Germinal center (tissue), 1 donor: ENCODE measurements at regions not wholly inside any gene's neighbourhood (a gene's known extent, or its start where the extent isn't known, plus 50 kb on each side); places are given as distances from the start of the nearest gene placed in this dataset.

Experiments used
- DNase-seq: peaks from one replicate; pipeline ENCODE4 v3.0.0; 2012; ENCODE audit warnings: mixed read lengths, low spot score

DNA sequence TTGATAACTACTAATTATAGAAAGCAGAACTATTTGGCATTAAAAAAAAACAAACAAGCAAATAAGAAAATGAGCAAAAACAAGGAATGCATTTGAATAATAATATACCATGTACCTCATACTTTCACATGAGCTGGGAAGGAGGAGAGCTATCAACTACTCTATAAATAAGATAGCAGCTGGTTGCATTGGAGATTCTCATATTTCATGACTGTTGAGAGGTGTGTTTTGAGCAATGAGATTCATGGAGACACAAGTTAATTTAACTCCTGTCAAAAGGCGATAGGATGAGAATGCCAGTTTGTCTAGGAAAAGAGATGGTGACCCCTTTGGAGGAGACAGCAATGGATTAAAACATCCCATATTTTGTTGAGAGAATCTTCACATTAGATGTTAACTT is 348.8 kb upstream of the SPTLC3 start:
- no peak for DNase-seq

DNA sequence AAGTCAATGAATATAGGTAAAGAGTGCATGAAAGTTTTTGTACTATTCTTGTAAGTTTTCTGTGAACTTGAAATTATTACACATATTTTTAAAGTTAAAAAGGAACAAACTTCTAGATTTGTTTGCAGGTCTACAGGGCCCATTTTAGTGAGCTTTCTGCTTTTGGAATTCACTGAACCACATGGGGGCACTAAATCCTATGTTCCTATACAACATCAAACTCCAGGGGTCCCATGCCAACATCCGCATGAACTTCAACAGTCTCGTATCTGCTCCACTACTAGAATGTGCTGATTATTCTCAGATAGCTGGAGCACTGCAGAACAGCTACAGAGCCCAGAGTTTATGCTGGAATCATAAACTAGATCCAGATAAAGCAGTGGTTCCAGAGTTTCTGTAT is 347.9 kb upstream of the SPTLC3 start:
- DNase-seq, result no peak

DNA sequence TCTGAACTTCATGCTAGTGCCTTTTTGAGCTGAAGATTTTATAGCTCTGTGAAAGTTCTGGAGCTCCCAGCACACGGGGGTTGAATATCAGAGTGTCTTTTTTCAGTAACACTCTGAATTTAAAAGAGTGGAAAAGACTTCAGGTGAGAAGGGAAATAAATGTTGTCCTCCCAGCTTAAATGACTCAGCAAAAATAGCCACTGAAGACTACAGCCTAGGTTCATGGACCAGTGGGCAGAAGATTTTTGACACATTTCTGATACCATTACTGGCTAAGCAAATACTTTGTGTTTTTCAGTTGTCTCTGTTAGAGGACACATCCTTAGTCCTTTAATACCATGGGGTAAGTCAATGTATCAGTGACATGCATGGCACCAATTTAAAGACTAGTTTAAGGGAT is 338.5 kb upstream of the SPTLC3 start:
- DNase-seq, result no peak

DNA sequence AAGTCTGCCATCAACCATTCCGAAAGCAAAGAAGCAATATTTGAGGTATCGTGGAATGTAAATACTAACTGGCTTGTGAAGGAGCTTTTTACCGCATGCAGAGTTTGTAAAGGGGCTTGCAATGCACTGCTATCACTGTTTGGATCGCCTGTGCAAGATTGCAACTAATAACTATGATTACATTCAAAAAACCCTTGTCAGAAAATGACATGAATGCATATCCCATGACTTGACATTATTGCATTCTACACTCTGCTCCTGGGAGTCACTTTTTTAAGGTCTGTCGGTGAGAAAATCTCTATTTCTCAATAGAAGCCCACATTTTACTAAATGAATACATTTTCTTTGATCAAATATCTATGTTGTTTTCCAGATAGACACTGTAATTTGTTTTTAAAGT is 335.4 kb upstream of the SPTLC3 start:
- DNase-seq, result no peak

DNA sequence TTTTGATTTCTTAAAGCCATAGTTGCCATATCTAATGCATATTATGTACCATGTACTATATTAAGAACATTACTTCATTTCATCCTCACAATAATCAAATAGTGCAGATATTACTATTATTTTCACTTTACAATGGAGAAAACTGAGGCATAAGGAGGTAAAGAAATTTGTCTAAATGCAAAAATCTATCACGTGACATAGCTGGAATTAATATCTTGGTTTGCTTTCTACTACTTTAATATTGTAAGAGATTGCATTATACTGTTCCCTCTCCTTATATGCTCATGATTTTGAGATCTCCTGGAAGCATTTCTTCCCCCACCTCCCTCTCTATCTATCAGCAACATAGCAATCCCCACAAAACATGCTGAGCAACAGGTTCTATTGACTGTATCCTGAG is 330.8 kb upstream of the SPTLC3 start:
- DNase-seq, result no peak

DNA sequence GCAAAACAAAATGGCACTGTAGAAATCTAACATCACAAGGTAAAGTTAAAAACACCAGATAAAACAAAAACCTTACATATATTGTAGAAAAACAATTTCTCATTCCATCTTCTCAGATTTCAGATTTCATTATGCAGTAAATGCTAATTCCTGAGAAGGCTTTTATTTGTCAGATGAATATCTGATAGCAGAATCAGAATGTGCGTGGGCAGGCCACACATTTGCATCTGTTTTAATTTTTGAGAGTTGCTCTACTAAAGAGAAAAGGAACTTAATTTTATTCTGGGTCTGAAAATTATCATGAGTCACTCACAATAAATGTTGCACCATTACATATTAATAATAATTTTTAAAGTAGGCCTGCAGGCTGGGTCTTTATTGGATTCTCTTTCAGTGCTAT is 329.3 kb upstream of the SPTLC3 start:
- DNase-seq, result no peak

DNA sequence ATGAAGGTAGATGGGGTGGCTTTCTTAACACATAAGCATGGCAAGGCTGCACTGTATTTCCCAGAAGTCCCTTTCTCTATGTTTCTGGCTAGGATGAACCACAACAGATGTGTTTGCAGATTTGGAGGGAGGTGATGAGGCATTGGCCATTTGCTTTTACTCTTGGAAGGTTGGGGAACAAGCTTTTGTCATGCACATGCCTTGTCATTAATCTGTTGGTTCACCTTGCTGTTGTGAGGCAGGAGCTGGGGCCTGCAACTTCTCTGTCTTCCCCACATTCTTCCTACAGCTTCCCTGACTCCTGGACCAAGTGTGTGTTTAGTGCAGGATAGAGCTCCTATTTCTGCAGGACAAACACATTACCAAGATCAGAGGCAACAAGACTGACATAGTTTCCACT is 326.2 kb upstream of the SPTLC3 start:
- no peak for DNase-seq

DNA sequence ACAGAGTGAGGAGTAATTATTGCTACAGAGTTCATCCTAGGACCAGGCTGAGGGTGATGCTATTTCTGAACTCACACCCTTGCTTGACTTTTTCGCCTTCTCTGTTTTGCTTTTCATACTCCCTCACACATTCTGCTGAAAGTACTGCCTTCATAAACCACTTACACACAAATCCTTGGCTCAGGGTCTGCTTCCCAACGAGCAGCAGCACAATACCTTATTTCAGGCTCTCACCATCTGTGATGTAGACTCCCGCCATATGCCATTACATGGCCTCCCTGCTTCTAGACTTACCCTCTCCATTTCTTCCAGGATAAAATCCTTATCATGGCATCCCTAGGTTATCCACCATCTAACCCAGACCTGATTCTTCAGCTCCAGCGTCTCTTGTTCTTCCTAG is 321.3 kb upstream of the SPTLC3 start:
- no peak for DNase-seq

DNA sequence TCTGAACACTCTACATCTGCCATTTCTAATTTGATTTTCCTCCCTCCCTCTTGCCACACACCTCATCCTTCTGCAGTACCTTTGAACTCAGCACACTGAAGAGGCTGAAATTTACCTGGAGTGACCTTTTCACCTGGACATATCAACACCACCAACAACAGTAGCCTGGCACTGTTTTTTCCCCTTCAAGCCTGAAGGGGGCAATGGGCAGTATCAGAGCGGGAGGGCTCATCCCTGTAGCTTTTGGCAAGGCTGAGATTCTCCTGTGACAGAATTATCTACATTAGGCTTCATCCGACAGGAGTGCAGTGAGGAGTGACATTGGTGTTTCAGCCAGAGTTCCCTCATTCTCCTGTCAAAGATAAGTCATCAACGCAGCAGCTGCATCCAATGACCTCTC is 312.8 kb upstream of the SPTLC3 start:
- no peak for DNase-seq

DNA sequence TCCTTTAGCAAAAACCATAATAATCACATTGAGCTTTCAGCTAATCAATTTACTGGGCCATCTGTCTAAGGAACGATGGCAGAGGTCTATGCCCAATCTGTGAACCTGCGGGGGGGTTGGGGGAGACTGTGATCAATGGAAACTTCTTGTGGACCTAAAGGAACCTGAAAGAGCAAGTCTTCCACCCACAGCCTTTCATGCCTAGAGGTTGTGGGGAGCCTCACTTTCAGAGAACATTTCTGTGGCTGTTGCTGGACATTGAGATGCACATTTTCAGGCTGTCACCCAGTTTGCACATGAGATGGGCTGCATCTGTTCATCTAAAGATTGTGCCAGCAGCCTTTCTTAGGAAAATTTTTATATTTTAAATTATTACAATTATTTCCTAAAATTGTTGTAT is 310.0 kb upstream of the SPTLC3 start:
- DNase-seq, result no peak

DNA sequence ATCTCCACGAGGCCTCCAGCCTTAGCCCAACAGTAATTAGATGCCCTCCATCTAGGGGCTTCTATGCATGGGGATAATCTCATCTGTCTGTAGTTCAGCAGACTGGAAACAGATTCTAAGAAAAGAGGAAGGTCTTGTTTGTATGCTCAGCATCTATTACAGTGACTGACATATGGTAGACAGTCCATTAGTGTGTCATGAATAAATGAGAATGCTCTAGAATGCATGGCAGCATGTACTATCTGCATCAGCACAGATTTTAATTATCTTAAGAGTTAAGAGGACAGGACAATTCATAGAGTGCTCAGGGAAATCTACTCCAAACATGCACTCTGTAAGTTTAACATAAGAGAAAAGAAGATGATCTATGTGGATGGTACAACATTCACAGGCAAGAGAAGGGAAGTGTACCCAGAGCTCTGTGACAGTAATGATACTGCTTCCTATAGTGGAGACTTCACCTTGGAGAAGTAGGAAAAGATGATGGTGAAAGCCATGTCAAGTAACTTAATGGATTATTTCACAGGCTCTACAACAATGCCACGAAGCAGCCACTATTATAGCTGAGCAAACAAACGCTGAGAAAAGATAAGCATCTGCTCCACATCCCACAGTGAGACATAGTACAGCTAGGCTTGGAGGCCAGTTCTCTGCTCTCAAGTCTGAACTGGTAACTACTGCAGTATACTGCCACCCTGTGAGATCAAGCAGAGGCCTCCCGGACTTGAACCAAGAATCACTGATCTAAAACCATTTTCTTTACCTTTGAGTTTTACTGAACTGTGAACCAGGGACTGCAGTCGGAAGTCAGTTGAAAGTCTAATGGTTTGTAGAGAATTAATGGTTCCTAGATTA is 309.2 kb upstream of the SPTLC3 start:
- DNase-seq, result no peak

DNA sequence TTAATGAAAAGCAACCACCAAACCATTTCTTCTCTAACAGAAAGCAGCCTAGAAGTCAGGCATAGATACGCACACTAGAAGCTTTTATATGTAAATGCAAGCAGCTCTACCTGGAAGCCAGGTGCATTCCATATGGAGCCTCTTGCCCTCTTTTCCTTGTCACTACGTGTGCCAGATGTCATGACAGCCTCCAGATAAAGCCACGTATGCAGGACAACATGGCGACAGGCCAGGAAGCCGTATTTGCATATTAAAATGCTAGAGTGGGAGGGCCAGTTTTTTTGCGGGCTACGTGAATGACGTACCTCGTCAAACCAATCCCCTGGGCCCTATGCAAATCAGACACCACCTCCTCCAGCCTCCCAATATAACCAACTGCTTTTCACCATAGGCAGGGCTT is 308.1 kb upstream of the SPTLC3 start:
- DNase-seq, result no peak

DNA sequence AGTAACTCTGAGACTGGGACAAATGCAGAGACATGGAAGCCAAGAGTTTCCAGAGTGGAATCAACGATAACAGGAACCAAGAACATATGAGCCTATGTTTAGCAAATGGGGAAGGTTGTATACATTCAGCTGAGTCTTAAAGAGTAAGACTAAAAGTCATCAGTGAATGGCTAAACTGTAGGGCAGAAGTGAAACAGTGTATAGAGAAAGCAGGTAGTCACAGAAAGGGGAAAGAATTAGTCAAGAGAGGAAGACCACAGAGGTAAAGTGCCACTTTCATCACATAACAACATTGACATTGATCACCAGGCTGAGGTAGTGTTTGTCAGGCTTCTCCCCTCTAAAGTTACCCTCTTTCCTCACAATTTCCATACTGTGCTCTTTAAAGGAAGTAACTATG is 306.5 kb upstream of the SPTLC3 start:
- no peak for DNase-seq

DNA sequence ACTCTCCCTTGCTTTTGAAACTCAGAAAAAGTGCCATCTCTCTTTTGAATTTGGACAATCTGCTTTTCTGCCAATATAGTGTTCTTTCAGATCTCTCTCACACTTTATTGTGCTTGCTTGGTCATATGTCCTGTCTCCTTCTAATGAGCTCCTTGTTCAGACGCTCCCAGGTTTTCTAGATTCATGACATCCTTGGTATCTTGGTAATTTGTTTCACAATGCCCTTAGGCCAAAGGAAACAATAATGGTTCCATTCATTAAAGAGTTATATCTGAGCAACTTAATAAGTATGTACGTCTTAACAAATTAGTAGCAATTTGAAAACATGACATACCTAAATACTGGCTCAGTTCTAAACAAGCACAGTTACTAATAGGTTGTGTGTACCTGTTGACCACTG is 293.4 kb upstream of the SPTLC3 start:
- DNase-seq, result no peak

DNA sequence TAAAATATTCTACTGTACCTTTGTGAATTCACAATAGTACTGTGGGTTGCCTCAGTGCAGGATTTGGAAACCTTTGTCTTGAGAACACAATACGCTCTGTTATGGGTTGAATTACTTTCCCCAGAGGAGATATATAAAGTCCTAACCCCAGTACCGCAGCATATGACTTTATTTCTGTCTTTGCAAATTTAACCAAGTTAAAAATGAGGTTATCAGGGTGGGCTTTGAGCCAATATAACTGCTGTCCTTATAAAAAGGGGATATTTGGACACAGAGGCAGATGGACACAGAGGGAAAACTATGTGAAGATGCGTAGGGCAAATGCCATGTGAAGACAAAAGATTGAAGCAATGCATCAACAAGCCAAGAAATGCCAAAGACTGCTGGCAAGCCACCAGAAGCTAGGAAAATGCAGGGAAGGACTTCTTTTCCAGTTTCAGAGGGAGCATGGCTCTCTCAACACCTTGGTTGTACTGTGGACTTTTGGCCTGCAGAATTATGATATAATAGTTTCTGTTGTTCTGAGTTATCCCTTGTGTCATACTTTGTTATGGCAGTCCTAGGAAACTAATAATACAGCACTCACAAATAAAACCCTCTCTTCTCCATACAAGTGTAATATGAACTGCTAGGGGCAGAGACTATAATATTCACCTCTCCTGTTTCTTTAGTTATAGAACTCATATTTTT is 292.6 kb upstream of the SPTLC3 start:
- no peak for DNase-seq

DNA sequence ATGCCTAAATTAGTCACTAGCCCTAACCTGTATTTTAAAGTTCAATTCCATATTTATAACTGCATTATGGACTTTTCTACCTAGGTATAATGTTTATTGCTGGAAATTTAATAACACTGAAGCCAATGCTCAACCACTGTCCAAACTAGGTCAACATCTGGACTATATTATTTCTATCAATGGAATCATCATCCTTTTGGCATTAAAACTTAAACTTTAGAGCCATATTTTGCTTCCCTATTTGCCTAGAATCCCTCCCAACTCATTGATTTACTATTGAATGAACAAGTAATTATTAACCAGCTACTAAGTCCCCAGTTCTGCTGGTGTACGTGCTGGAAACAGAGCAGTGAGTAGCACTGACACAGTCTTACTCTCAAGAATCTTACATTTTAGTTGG is 291.7 kb upstream of the SPTLC3 start:
- no peak for DNase-seq

DNA sequence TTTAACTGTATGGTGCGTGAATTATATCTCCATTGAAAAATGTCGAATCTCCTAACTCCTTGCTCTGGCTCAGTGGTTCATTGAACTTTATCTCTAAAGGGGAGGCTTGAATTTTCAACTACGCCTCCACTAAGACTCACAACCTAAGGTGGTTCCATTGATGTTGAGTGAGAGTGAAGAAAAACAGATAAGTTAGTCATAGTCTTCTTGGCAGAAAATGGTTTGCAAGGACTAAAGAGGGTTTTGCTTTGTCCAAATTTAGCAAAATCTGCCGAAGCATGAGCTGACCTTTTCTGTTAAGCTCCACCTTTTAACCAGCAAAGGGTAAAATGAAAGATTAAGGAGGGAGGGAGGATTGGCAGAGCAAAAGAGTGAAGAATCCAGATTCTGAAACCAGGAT is 290.2 kb upstream of the SPTLC3 start:
- DNase-seq, result no peak

DNA sequence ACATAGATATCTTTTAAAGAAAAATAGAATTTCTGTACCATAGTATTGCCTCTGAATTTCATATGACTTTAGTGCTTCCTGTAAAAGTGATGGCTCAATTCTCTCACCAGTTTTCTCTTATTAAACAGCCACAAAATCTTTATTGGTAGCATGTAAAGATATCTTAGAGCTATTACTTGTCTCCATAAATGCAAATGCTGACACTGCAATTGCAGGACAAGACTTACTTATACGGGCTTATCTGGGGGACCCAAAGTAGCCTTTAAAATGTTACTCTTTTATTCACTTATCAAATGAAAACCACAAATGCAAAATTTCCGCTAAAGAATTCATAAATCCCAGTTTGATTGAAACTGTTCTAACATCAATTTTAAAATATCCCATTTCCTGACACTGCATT is 287.1 kb upstream of the SPTLC3 start:
- DNase-seq, result no peak

DNA sequence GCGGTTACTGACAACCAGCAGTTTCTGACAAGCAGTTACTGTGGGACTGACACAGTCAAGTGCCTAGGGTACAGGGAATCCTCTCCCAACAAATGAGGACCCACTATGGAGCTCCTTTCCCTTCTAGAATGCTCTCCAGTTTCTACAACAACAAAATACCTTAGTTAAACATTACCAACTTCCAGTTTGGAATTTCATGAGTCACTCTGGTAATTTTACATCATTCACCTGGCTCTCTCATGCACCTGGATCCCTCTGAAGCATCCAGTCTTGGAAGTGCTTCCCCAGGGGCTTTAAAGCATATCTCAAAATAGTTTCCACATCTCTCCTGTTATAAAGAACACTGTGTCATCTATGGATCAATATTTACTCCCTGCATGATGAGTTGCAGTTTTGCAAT is 286.7 kb upstream of the SPTLC3 start:
- DNase-seq, result no peak

DNA sequence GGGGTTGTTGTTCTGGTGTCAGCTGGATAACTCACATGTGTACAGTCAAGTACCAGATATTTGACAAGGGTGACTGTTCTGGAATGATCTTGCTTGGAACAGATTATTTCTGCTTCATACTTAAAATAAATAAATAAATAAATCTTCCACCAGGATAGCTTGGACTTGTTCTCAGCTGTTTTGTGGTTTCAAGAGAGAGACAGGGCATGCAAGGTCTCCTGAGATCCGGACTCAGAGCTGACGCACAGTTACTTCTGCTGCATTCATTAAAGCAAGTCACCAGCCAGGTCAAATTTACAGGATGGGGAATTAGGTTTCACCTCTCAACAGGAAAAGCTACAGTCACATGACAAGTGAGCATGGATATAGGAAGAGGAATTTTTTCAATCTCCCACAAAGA is 285.0 kb upstream of the SPTLC3 start:
- no peak for DNase-seq

DNA sequence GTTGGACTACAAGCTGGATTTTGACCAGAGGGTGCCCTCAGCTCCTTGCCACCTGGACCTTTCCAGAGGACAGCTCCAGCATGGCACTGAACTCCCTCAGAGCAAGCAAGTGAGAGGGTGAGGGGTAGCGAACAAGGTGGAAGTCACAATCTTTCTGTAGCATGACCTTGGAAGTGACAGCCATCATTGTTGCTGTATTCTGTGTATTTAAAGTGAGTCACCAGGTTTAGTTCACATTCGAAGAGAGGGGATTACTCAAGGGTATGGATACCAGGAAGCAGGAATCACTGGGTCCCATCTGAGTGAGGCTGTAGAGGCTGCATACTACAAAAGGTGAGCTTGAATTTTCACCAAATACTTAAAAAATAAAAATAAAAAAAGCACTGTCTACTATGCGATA is 280.0 kb upstream of the SPTLC3 start:
- no peak for DNase-seq

DNA sequence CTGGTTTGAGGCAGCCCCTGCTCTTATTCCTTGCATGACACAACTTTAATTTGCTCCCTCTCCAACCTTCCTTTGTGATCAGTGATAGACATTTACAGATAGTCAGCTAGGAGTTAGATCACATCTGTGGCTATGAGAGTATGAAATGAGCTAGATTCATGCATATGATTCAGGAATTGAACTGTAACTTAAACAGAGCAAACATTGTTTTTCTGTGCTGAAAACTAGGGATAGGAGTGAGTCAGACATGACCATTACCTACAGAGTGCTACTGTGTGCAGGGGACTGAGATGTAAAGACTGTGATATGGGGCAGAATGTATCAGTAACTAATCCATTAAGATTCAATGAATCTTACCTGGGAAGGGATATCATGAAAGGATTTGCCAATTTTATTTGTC is 279.4 kb upstream of the SPTLC3 start:
- DNase-seq, result no peak

DNA sequence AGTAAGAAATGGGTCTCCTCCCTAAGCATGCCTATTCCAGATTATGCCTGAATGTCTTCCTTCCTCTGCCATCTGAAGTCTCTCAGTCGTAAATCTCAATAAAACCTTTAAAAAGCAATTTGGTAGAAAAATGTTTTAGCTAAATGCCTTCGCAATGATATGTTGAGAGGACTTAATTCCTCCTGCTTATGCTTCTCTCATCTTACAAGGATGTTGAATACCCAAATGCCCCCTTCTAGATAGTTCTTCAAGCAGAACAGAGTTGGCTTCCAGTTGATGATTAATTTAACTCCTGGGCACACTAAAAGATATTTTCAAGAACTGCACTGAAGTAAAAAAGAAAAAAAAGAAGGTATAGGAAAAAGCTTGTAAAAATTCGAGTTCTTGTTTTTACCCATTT is 275.0 kb upstream of the SPTLC3 start:
- DNase-seq, result no peak

DNA sequence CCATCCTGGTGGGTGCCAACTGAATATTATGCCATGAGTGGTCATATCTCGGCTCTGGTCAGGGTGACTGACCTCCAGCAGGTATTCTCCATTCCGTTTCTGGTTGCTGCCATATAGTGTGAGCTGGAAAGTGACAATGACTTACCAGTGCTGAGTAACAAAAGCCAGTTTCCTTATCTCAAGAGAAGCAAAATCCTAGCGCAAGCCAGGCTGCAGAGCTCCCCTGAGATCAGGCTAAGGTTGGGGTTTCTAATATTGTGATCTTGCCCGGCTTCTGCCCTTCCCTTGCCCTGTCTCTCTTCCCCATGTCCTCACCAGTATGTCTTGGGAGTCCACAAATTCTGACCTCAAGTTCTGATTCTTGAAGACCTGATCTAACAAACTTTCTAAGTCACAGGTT is 271.3 kb upstream of the SPTLC3 start:
- no peak for DNase-seq
